ENCODE measurements at regions not wholly inside any gene's neighbourhood (a gene's known extent, or its start where the extent isn't known, plus 50 kb on each side); places are given as distances from the start of the nearest gene placed in this dataset.

DNA sequence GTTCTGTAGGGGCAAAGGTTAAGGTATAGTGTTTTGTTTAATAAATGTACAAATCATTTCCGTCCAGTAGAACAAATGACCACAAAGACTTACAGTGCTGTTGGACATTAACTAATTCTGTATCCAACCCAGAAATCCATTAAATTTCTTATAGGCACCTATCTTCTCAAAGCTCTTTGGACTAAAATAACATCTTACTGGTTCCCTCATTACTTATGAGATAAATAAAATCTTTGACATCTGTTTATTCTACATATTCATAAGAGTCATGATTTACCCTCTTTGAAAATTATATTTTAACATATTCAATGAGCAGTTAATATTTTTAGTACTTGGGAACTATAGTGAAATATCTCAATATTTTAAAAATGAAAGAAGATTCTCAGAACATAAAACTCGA is 102.7 kb upstream of the G2E3 start:
- DNase-seq (ENCODE audit: low spot score) (no peak), ATAC-seq (no peak)
- Histone ChIP-seq H4K20me1 (replicated peaks; ENCODE audit: insufficient read depth) (no peaks in the 10 kb centered on the region), H3K27ac (ENCODE audit: low read depth) (no peak overlapping the region), H3F3A (replicated peaks; ENCODE audit: low read depth) (no peaks in the 10 kb centered on the region), H2AFZ (no peak overlapping the region), H3K79me2 (replicated peaks; ENCODE audit: insufficient read depth) (no peaks in the 10 kb centered on the region), H3K27me3 (ENCODE audit: insufficient read depth) (no peaks in the 10 kb centered on the region), H3K36me3 (ENCODE audit: insufficient read depth) (no peaks in the 10 kb centered on the region), H3K4me2 (no peak overlapping the region), H3K4me3 (no peak overlapping the region), H3K4me1 (ENCODE audit: insufficient read depth) (no peaks in the 10 kb centered on the region), H3K9me2 (ENCODE audit: insufficient read depth) (no peaks in the 10 kb centered on the region)
- no peak overlapping the region for H3K4me3 Mint-ChIP-seq
- no peak overlapping the region for H3K27ac Mint-ChIP-seq
- no peaks in the 10 kb centered on the region for H3K27me3 Mint-ChIP-seq (ENCODE audit: insufficient read depth, low read depth, poor library complexity)
- H3K4me1 Mint-ChIP-seq: peaks cover 2% of the 10 kb centered on the region; the same call in 2 of the 3 replicates
- no peaks in the 10 kb centered on the region for H3K9me3 Mint-ChIP-seq
- TF ChIP-seq, protein P1, sequence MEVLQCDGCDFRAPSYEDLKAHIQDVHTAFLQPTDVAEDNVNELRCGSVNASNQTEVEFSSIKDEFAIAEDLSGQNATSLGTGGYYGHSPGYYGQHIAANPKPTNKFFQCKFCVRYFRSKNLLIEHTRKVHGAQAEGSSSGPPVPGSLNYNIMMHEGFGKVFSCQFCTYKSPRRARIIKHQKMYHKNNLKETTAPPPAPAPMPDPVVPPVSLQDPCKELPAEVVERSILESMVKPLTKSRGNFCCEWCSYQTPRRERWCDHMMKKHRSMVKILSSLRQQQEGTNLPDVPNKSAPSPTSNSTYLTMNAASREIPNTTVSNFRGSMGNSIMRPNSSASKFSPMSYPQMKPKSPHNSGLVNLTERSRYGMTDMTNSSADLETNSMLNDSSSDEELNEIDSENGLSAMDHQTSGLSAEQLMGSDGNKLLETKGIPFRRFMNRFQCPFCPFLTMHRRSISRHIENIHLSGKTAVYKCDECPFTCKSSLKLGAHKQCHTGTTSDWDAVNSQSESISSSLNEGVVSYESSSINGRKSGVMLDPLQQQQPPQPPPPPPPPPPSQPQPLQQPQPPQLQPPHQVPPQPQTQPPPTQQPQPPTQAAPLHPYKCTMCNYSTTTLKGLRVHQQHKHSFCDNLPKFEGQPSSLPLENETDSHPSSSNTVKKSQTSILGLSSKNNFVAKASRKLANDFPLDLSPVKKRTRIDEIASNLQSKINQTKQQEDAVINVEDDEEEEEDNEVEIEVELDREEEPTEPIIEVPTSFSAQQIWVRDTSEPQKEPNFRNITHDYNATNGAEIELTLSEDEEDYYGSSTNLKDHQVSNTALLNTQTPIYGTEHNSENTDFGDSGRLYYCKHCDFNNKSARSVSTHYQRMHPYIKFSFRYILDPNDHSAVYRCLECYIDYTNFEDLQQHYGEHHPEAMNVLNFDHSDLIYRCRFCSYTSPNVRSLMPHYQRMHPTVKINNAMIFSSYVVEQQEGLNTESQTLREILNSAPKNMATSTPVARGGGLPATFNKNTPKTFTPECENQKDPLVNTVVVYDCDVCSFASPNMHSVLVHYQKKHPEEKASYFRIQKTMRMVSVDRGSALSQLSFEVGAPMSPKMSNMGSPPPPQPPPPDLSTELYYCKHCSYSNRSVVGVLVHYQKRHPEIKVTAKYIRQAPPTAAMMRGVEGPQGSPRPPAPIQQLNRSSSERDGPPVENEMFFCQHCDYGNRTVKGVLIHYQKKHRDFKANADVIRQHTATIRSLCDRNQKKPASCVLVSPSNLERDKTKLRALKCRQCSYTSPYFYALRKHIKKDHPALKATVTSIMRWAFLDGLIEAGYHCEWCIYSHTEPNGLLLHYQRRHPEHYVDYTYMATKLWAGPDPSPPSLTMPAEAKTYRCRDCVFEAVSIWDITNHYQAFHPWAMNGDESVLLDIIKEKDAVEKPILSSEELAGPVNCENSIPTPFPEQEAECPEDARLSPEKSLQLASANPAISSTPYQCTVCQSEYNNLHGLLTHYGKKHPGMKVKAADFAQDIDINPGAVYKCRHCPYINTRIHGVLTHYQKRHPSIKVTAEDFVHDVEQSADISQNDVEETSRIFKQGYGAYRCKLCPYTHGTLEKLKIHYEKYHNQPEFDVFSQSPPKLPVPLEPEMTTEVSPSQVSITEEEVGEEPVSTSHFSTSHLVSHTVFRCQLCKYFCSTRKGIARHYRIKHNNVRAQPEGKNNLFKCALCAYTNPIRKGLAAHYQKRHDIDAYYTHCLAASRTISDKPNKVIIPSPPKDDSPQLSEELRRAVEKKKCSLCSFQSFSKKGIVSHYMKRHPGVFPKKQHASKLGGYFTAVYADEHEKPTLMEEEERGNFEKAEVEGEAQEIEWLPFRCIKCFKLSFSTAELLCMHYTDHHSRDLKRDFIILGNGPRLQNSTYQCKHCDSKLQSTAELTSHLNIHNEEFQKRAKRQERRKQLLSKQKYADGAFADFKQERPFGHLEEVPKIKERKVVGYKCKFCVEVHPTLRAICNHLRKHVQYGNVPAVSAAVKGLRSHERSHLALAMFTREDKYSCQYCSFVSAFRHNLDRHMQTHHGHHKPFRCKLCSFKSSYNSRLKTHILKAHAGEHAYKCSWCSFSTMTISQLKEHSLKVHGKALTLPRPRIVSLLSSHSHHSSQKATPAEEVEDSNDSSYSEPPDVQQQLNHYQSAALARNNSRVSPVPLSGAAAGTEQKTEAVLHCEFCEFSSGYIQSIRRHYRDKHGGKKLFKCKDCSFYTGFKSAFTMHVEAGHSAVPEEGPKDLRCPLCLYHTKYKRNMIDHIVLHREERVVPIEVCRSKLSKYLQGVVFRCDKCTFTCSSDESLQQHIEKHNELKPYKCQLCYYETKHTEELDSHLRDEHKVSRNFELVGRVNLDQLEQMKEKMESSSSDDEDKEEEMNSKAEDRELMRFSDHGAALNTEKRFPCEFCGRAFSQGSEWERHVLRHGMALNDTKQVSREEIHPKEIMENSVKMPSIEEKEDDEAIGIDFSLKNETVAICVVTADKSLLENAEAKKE (CRISPR knock-in tag; IDR thresholded peaks at IDR 0.05): no peak
- TF ChIP-seq EZH2 (IDR thresholded peaks at IDR 0.05; ENCODE audit: low read depth, unreplicated experiment) (no peak), EZH2phosphoT487 (IDR thresholded peaks at IDR 0.05; ENCODE audit: unreplicated experiment) (no peak), NANOG (IDR thresholded peaks at IDR 0.05; ENCODE audit: borderline replicate concordance) (no peak), ZNF114 (CRISPR knock-in tag; IDR thresholded peaks at IDR 0.05) (no peak), POLR2AphosphoS5 (IDR thresholded peaks at IDR 0.05; ENCODE audit: low read depth) (no peak), CREB1 (CRISPR knock-in tag; IDR thresholded peaks at IDR 0.05; ENCODE audit: low read depth) (no peak), JUNB (IDR thresholded peaks at IDR 0.05; ENCODE audit: unreplicated experiment) (no peak), ZNF331 (CRISPR knock-in tag; IDR thresholded peaks at IDR 0.05; ENCODE audit: low read depth) (no peak), STAT1 (IDR thresholded peaks at IDR 0.05; ENCODE audit: unreplicated experiment) (no peak)
- TF ChIP-seq, protein P2, sequence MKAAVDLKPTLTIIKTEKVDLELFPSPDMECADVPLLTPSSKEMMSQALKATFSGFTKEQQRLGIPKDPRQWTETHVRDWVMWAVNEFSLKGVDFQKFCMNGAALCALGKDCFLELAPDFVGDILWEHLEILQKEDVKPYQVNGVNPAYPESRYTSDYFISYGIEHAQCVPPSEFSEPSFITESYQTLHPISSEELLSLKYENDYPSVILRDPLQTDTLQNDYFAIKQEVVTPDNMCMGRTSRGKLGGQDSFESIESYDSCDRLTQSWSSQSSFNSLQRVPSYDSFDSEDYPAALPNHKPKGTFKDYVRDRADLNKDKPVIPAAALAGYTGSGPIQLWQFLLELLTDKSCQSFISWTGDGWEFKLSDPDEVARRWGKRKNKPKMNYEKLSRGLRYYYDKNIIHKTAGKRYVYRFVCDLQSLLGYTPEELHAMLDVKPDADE (IDR thresholded peaks at IDR 0.05): no peak
- TF ChIP-seq, protein P3, sequence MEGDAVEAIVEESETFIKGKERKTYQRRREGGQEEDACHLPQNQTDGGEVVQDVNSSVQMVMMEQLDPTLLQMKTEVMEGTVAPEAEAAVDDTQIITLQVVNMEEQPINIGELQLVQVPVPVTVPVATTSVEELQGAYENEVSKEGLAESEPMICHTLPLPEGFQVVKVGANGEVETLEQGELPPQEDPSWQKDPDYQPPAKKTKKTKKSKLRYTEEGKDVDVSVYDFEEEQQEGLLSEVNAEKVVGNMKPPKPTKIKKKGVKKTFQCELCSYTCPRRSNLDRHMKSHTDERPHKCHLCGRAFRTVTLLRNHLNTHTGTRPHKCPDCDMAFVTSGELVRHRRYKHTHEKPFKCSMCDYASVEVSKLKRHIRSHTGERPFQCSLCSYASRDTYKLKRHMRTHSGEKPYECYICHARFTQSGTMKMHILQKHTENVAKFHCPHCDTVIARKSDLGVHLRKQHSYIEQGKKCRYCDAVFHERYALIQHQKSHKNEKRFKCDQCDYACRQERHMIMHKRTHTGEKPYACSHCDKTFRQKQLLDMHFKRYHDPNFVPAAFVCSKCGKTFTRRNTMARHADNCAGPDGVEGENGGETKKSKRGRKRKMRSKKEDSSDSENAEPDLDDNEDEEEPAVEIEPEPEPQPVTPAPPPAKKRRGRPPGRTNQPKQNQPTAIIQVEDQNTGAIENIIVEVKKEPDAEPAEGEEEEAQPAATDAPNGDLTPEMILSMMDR (conservative IDR thresholded peaks at IDR 0.05; ENCODE audit: low read depth in 2 of 2): no peak
- TF ChIP-seq, protein P4, sequence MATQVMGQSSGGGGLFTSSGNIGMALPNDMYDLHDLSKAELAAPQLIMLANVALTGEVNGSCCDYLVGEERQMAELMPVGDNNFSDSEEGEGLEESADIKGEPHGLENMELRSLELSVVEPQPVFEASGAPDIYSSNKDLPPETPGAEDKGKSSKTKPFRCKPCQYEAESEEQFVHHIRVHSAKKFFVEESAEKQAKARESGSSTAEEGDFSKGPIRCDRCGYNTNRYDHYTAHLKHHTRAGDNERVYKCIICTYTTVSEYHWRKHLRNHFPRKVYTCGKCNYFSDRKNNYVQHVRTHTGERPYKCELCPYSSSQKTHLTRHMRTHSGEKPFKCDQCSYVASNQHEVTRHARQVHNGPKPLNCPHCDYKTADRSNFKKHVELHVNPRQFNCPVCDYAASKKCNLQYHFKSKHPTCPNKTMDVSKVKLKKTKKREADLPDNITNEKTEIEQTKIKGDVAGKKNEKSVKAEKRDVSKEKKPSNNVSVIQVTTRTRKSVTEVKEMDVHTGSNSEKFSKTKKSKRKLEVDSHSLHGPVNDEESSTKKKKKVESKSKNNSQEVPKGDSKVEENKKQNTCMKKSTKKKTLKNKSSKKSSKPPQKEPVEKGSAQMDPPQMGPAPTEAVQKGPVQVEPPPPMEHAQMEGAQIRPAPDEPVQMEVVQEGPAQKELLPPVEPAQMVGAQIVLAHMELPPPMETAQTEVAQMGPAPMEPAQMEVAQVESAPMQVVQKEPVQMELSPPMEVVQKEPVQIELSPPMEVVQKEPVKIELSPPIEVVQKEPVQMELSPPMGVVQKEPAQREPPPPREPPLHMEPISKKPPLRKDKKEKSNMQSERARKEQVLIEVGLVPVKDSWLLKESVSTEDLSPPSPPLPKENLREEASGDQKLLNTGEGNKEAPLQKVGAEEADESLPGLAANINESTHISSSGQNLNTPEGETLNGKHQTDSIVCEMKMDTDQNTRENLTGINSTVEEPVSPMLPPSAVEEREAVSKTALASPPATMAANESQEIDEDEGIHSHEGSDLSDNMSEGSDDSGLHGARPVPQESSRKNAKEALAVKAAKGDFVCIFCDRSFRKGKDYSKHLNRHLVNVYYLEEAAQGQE (IDR thresholded peaks at IDR 0.05; ENCODE audit: unreplicated experiment): no peak
- no peaks in the 10 kb centered on the region for H3K36me3 Mint-ChIP-seq (ENCODE audit: low read depth)

Measured in GM23338 (cell line).